Adrenal gland (tissue), 9 donors: ENCODE measurements at regions not wholly inside any gene's neighbourhood (a gene's known extent, or its start where the extent isn't known, plus 50 kb on each side); places are given as distances from the start of the nearest gene placed in this dataset.
"Not testable (repeated sequence)": the region's sequence is repeated elsewhere in the genome, so short reads cannot be mapped to it uniquely, and the experiment has no call there.

ENCODE experiments used
- DNase-seq, 7 donors: peaks; one replicate each; pipeline ENCODE4 v3.0.0-alpha.2; 2019 to 2020
- H3K27ac ChIP-seq, 5 donors: fragments of 200-600 bp; sonication (generic) in 4 of 5; 1 replicate in 3 of 5; 2 replicates in 2 of 5; pipeline versions ENCODE4 v1.5.1 to v1.8.0; 2016 to 2020; ENCODE audit warnings: mild to moderate bottlenecking in 1 of 5
- H3K27me3 ChIP-seq: fragments of 200-600 bp; 2 replicates; pipeline ENCODE4 v1.8.0; 2021
- H3K36me3 ChIP-seq, 2 donors: fragments of 200-600 bp; replicated peaks in 1 of 2; 1 replicate in 1 of 2; 2 replicates in 1 of 2; pipeline versions ENCODE4 v1.5.1 to v1.8.0; 2018 to 2022
- H3K4me1 ChIP-seq, 2 donors: fragments of 200-600 bp; replicated peaks in 1 of 2; 1 replicate in 1 of 2; 2 replicates in 1 of 2; pipeline versions ENCODE4 v1.5.1 to v1.8.0; 2018 to 2021
- H3K4me3 ChIP-seq, 4 donors: fragments of 200-600 bp; sonication (generic) in 3 of 4; one replicate each; pipeline ENCODE4 v1.5.1; 2016 to 2018
- H3K9me3 ChIP-seq, 3 donors: fragments of 200-600 bp; sonication (generic) in 1 of 3; replicated peaks in 1 of 3; 1 replicate in 2 of 3; 2 replicates in 1 of 3; pipeline versions ENCODE4 v1.5.1 to v1.8.0; 2016 to 2021
- CTCF ChIP-seq, 6 experiments: fragments of 450-650 bp in 4 of 6; fragments of 200-600 bp in 2 of 6; sonication (generic) in 1 of 6; IDR thresholded peaks; 1 replicate in 5 of 6; 2 replicates in 1 of 6; pipeline versions ENCODE4 v1.5.1 to v1.8.0; 2016 to 2021; ENCODE audit warnings: antibody characterized with exemption in 6 of 6, mild to moderate bottlenecking in 2 of 6, moderate library complexity in 1 of 6
- POLR2A ChIP-seq, 2 donors: fragments of 450-650 bp; IDR thresholded peaks; one replicate each; pipeline ENCODE4 v1.6.1; 2017; ENCODE audit warnings: antibody characterized with exemption in 2 of 2, mild to moderate bottlenecking in 2 of 2, moderate library complexity in 1 of 2
- WGBS, 4 donors: extraction: QIAGEN DNeasy Blood & Tissue Kit in 2 of 4; methylation state at CpG; one replicate each; pipeline versions ENCODE4 v1.1.5 to v1.1.7; 2013 to 2017; 5-methylcytosine and 5-hydroxymethylcytosine counted together
- intact Hi-C, 2 donors: fragments of 100-400 bp; cut with DNase I; formaldehyde crosslinking; loops; one replicate each; pipeline versions ENCODE4 v1.14.1 to v1.15.0; 2022 to 2023
- donor health status: healthy with polysubstance abuse.
- donor health status: Bipolar disorder and iron deficiency.
- donor health status: DM: yes; HTN: yes; CAD: no.
- donor health status: DM: no; HTN: no; CAD: no.
- donor health status: DM: no; HTN: no; CAD: no.

- intact Hi-C loops = no loop called here
- H3K27ac ChIP-seq = no peak overlapping the region
Observed at GRCh38 chr5:9817819-9818218, 187.7 kb upstream of the TAS2R1 start.

GRCh38 chr5:9815051-9815450 is 184.9 kb upstream of the TAS2R1 start:
- Histone ChIP-seq H3K4me3 (no peak overlapping the region), H3K36me3 (no peaks in the 10 kb centered on the region), H3K27ac (no peak overlapping the region), H3K9me3 (no peaks in the 10 kb centered on the region), H3K27me3 (no peaks in the 10 kb centered on the region), H3K4me1 (no peaks in the 10 kb centered on the region)
- 65 to 75% (median 68%) methylated on average over 1 of the region's 1 CpG for WGBS, 4 donors
- intact Hi-C loops = no loop called here
- TF ChIP-seq POLR2A (IDR thresholded peaks at IDR 0.05) (no peak), CTCF (IDR thresholded peaks at IDR 0.05) (no peak)
- DNase-seq = no peak

More at GRCh38 chr5:9817819-9818218, 187.7 kb upstream of the TAS2R1 start:
- H3K4me3 ChIP-seq = no peak overlapping the region
- no peaks in the 10 kb centered on the region for H3K27me3 ChIP-seq
- H3K9me3 ChIP-seq = no peaks in the 10 kb centered on the region
- DNase-seq = no peak
- TF ChIP-seq POLR2A (IDR thresholded peaks at IDR 0.05) = no peak
- no peak for TF ChIP-seq CTCF (IDR thresholded peaks at IDR 0.05)
- H3K36me3 ChIP-seq = no peaks in the 10 kb centered on the region
- H3K4me1 ChIP-seq = no peaks in the 10 kb centered on the region
- WGBS, 4 donors = 59 to 75% (median 60%) methylated on average over 4 of the region's 4 CpGs

- no peaks in the 10 kb centered on the region for H3K27me3 ChIP-seq
- H3K4me1 ChIP-seq = no peaks in the 10 kb centered on the region
- TF ChIP-seq CTCF (IDR thresholded peaks at IDR 0.05) = no peak
- no peak for TF ChIP-seq POLR2A (IDR thresholded peaks at IDR 0.05)
- 65 to 87% (median 77%) methylated on average over 1 of the region's 1 CpG for WGBS, 4 donors
- intact Hi-C loops = no loop called here
- no peak overlapping the region for H3K27ac ChIP-seq
- H3K36me3 ChIP-seq = no peaks in the 10 kb centered on the region
- no peaks in the 10 kb centered on the region for H3K9me3 ChIP-seq
- no peak for DNase-seq
- H3K4me3 ChIP-seq = no peak overlapping the region
Observed at GRCh38 chr5:9813305-9813704, 183.2 kb upstream of the TAS2R1 start.

GRCh38 chr5:9807366-9807765 is 177.2 kb upstream of the TAS2R1 start:
- DNase-seq, H3K27ac ChIP-seq, H3K9me3 ChIP-seq, intact Hi-C loops, H3K36me3 ChIP-seq, H3K4me1 ChIP-seq, H3K4me3 ChIP-seq, H3K27me3 ChIP-seq: not testable (repeated sequence)
- WGBS, 4 donors = 50 to 95% (median 80%) methylated on average over 1 of the region's 1 CpG

GRCh38 chr5:9801908-9802307 is 171.8 kb upstream of the TAS2R1 start:
- DNase-seq = no peak

More at GRCh38 chr5:9801908-9802307, 171.8 kb upstream of the TAS2R1 start:
- no peaks in the 10 kb centered on the region for H3K4me1 ChIP-seq
- H3K27ac ChIP-seq = no peak overlapping the region
- intact Hi-C loops = no loop called here
- no peaks in the 10 kb centered on the region for H3K27me3 ChIP-seq
- 79 to 94% (median 84%) methylated on average over 2 of the region's 2 CpGs for WGBS, 4 donors
- H3K9me3 ChIP-seq = no peaks in the 10 kb centered on the region
- no peak overlapping the region for H3K4me3 ChIP-seq
- TF ChIP-seq POLR2A (IDR thresholded peaks at IDR 0.05) (no peak), CTCF (IDR thresholded peaks at IDR 0.05) (no peak)
- H3K36me3 ChIP-seq = no peaks in the 10 kb centered on the region
